ENCODE measurements at regions not wholly inside any gene's neighbourhood (a gene's known extent, or its start where the extent isn't known, plus 50 kb on each side); places are given as distances from the start of the nearest gene placed in this dataset.
A peak's percentile ranks its signal among the peaks of the same experiment; 100 is the strongest.

GRCh38 chr14:87217023-87217422 lies 776.0 kb downstream of the GALC start:
- DNase-seq = no peak

- DNase-seq = no peak
Measured at GRCh38 chr14:87214558-87214957, 778.4 kb downstream of the GALC start.

GRCh38 chr14:87207756-87208155 lies 785.2 kb downstream of the GALC start:
- DNase-seq = no peak

DNA sequence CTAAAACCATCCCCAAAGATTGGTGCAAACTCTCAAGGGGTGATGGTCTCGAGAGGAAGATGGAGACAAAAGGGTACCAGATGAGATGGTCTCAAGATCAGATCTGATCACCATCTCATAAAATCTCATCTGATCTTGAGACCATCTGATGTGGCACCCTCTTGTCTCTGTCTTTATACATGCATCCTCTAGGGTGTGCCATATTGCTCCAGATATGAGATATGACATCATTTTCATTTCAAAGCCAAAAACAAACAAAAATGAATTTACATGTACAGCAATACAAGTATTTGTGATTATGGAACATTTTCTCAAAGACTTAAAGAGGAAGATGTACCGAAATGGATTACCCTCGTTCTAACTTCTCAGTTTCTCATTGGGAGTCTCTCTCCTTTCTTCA lies 787.2 kb downstream of the GALC start:
- no peak for DNase-seq

DNA sequence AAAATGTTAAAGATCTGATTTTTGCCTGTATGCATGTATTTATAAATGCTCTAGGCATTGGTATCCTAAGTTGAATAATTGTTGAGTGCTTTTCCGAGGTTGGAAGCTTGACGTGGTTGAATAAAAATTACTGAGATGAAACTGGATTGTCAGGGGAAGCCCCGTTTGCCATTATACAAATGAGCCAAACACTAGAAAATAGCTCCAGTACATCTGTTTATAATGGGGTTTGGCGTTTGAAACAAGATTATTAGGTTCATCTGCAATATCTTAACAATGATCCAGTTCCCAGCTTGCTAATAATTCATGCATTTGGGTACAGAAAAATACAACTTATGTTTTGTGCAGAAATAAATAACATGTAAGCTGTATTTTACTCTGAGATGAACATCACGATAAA lies 789.6 kb downstream of the GALC start:
- DNase-seq = no peak

GRCh38 chr14:87199381-87199780 lies 793.6 kb downstream of the GALC start:
- DNase-seq = no peak

DNA sequence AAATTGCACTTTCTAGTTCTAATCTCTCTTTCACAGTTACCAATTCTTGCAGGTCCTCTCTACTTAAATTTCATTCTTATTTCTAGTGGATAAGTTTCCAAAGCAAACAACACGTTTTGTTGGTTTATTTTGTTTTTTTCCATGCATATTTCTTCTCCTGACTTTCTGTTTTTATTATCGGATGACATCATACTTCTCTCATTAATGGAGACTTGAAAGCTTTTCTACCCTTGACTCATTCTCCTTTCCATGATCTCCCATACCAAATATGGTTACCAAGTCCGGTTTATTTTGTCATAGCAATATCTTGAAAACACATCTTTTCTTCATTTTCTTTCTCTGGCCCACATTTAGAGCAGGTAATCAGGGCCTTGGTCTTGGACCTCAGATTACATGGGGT lies 796.5 kb downstream of the GALC start:
- no peak for DNase-seq

DNA sequence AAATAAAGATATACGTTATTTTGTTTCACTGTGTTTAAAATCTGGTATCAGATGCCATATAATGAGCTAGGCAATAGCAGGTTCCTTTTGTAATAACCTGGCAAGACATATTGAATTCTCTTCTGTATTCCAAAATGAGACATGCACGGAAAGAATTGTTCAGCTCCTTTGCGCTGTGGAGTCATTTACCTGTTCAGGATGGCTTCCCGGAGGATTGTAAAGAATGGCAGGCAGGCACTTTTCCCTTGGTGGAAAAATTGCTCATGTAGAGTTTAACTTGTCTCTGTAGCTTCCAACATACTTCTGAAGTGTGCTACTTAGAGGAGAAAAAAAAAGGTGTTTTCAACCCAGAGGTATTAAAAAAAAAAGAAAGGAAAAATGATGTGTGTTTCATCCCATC lies 805.2 kb downstream of the GALC start:
- DNase-seq = no peak

DNA sequence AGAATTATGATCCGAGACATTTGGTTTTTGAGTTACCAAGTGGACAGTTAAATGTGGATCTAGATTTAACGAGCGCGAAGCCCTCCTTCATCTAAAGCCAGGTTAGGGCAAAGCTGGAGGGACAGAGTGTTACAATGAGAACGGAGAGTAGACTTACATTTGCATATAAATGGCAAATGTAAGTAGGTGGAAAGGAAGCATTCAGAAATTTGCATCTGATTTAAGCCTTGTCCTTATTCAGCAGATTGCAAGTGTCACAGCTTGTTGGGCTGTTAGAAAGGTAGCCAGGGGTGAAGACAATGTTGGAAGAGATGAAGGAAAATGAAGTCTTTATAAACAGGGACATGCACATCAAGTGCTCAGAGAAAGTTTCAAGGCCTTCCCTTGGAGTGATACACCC lies 806.2 kb downstream of the GALC start:
- peak; percentile 4 for DNase-seq

DNA sequence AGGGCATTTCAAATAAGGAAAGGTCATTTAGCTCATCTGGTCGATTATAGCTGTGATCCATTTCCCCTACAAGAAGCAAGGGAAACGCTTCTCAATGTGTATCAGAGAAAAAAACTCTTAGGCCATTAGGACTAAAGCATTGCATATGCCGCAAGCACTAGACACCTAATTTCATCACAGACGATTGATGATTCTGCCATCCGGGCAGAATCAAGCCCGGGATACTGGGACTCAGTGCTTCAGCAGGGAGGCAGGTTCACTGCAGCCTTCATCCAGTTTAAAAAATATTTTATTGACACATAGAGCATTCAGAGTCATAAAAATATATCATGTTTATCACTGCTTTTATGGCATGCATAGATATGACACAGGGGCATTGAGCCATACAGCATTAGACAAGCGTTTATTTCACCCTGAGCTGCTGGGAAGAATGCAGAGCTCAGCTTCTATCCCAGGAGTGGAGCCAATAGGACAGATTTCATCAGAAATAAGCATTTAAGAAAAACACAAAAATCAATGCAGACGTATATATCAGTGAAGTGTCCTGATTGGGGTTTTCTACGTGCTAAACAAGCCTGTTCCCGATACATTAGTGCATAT lies 806.9 kb downstream of the GALC start:
- DNase-seq = no peak

DNA sequence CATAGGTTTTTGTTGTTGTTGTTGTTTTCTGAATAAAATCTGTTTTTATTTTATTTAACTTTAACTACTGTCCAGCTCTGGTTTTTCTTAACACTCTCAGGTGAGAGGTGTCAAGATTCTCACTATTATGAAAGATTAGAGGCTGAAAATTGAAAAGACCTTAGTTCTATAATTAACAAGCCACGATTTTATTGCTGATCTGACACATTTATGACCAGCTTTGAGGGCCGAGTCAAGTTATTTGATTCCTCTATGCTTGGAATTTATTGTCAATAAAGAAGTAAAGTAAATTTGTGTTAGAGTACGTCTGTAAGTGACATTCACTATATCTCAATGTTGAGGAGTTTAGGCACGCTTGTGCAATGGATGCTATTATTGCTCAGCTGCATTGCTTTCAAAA lies 808.8 kb downstream of the GALC start:
- DNase-seq = no peak

DNA sequence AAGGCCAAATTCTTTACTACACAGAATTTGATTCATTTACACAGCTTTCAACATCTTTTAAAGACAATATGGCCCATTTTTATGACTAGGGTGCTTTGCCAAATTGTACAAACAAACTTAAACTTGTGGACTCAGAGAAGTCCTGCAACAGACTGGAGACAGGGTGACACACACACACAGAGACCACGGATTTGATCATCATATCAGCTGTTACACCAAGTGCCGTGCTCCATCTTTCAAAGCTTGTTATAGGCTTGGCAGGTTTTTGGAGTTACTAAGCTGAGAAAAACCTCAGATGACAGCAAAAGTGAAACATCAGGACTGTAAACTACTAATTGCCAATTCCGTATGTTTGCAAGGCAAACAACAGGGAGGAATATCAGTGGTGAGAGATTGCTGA lies 811.7 kb downstream of the GALC start:
- no peak for DNase-seq

DNA sequence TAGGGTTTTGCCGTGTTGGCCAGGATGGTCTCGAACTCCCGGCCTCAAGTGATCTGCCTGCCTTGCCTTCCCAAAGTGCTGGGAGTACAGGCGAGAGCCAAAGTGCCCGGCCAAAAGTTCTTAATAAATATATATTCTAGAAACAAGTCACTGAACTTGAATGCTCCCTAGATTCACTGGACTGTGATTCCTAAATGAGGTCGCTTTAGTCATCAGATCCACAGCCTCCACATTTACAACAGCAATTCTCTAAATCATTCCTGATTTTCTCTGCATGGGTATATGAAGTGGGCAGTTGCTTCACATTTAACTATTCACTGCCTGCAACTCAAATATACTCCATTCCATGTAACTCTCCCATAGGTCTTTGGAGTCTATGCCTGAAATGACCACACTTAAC lies 813.0 kb downstream of the GALC start:
- no peak for DNase-seq

DNA sequence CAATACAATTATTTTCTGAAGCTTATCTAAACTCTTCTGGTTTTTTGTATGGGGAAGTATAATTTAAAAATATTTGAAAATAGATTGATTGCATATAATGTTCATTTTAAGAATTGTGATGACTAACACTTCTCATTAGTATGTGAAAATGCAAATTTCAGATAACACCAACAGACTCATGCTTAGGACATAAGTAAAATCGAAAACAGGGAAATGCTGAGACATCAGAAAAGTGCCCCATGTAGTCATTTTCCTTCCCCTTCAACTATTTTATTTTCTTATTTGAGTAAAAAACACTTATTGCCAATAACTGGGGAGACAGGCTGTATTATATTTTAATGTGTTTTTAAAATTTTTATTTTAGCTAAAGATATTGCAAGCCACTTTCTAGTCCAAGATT lies 814.7 kb downstream of the GALC start:
- no peak for DNase-seq

- no peak for DNase-seq
Measured at GRCh38 chr14:87175175-87175574, 817.8 kb downstream of the GALC start.

DNA sequence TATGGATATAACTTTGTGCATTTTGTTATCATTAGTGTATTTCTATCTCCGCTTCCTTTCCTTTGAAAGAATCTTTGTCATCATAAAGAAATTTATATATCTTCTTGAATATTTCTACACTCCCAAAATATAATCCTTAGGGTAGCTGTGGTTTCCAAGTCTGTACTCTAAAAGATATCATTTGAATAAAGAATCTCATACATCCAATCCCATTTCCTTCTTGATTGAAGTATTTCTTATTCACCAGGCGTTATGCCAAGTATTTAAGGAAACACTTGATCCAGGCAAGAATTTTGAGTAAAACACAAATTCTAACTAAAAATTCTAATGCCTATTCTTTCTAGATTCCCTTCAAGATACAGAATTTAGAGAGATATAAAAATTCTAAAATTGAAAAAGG lies 821.8 kb downstream of the GALC start:
- DNase-seq = no peak

GRCh38 chr14:87170179-87170578 lies 822.8 kb downstream of the GALC start:
- DNase-seq = no peak

DNA sequence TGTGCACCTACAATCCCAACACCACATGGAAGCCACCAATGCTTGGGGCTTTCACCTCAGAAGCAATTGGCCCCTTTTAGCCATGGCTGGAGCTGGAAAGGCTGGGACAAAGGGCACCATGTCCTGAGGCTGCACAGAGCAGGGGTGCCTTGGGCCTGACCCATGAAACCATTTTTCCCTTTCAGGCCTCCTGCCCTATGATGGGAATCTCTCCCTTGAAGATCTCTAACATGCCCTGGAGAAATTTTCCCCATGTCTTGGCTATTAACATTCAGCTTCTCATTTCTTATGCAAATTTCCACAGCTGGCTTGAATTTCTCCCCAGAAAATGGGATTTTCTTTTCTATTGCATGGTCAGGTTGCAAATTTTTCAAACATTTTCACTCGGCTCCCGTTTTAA lies 823.6 kb downstream of the GALC start:
- DNase-seq = no peak

- DNase-seq = no peak
Measured at GRCh38 chr14:87161502-87161901, 831.5 kb downstream of the GALC start.

DNA sequence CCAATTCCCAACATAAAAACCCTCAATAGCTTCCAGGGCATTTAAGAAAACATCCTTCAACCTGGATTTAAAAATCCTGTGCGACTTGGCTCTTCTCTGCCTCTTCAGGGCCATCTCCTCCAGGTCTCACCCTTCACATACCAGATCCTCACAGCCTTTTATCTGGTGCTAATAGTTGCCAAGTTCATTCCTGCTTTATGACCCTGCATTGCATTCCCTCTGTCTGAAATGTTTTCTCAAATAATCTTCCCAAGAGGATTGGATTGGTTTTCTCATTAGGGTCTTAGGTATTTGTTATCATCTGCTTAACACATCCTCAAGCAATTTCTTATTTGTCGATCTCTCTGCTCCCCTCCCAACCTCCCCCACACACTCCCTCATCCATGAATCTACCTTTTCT lies 832.0 kb downstream of the GALC start:
- DNase-seq = no peak

- DNase-seq = no peak
Measured at GRCh38 chr14:87158283-87158682, 834.7 kb downstream of the GALC start.

DNA sequence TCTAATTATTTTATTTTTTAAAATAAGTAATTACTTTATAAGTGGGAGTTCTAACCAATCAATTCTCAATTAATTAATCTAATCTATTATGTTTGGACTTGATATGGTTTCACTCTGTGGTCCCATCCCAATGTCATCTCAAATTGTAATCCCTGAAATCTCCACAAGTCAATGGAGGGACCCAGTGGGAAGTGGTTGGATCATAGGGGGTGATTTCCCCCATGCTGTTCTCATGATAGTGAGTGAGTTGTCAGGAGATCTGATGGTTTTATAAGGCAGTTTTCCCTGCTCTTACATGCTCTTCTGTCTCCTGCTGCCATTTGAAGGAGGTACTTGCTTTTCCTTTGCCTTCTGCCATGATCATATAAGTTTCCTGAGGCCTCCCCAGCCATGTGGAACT lies 836.1 kb downstream of the GALC start:
- DNase-seq = no peak

- no peak for DNase-seq
Measured at GRCh38 chr14:87155856-87156488, 837.0 kb downstream of the GALC start.

- no peak for DNase-seq
Measured at GRCh38 chr14:87153901-87154300, 839.1 kb downstream of the GALC start.

DNA sequence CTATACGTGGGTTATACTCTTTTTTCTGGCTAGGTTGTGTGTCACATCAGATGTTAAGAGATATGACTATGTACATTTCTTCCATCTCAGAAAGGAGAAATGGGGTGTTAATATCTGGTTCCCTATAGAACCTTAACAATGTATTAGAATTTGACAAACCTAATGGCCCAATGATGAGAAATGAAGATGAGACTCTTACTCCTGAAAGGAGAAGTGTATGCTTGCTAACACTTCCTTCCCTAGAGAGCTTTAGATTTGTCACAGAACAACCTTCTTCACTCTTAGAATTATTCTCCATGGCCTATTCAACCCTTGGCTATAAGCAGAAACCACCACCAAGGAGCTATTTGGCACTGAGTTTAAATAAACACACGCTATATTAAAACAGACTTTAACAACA lies 839.6 kb downstream of the GALC start:
- DNase-seq = no peak
